DMS153 treated with DMSO at 0.1 percent for 48 hours (cell line): ENCODE measurements at regions not wholly inside any gene's neighbourhood (a gene's known extent, or its start where the extent isn't known, plus 50 kb on each side); places are given as distances from the start of the nearest gene placed in this dataset.

ENCODE experiments used
- DNase-seq: peaks from one replicate; lab custom pipeline; 2025; ENCODE audit not compliant: unreplicated experiment; lab: John Stamatoyannopoulos, UW

GRCh38 chr1:185375583-185375982 is 58.5 kb upstream of the IVNS1ABP start:
- no peak for DNase-seq

DNA sequence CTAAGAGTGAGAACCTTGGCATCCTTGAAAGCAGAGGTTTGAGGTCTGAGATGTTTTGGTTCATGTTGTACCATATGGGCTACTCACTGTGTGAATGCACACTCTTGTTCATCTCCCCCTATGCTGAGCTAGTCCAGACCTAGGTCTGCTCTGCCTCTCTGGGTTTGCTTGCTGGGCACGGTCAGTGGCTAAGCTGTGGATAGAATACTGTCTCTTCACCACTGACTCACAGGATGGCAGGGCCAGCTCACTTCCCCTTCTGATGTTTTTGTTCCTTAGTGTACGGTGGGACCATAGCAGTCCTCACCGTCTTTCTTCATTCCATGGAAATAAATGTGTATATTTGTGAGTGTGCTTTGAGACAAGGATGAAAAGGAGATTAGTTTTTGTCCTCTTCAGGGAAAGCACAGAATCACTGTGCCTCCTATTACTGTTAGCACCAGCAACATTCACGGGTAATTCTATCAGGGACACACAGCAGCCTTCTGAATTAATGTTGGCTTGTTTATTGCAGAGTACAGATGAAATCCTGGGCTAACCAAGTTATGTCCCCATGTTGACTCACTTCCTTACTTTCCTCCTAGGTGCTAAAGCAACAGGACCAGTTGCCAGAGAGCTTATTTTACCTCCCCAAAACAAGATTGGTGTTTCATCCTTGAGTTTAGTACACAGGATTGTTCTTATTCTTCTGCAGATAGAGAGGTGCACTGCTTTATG is 56.9 kb upstream of the IVNS1ABP start:
- DNase-seq, result no peak

- DNase-seq, result no peak
Observed at GRCh38 chr1:185369786-185370185, 52.7 kb upstream of the IVNS1ABP start.

DNA sequence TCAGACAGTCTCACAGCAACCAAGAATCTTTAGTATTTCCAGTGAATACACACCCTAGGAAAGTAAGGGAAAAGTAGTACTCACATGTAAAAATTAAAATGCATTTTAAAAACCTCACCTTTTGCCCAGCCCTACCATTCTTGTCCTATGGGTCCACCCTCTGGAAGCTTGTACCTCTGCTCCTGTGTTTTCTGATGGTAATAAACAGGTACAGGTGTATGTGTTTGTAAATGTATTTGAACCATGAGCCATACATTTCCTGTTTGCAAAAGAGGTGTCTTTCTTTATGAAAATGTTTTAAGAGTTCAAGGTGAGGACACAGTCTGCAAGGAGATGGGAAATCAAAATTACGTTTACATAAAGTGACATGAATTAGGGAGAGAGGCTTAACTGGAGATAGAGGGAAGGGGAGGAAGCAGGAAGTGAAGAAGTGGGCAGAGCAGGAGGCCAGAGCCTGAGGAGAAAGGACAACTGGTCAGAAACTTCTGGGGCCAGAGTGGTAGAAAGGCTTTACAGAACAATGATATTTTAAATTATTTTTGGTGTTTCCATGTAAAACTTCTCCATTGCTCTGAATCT is 52.0 kb upstream of the IVNS1ABP start:
- no peak for DNase-seq

- no peak for DNase-seq
Observed at GRCh38 chr1:185368313-185368855, 51.3 kb upstream of the IVNS1ABP start.

DNA sequence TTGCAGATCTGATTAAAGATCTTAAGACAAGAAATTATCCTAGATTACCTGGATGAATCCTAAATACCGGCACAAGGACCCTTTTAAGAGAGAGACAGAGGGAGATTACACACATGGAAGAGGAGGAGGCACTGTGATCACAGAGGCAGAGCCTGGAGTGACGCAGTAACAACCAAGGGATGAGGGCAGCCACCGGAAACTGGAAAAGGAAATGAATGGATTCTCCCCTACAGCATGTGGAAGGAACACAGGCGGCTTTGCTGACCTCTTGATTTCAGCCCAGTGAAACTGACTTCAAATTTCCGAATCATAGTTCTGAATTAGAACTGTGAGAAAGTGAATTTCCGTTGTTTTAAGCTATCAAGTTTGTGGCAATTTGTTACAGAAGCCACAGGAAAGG is 50.2 kb upstream of the IVNS1ABP start:
- DNase-seq, result no peak
